Kidney epithelial cell (primary cell): ENCODE measurements at regions not wholly inside any gene's neighbourhood (a gene's known extent, or its start where the extent isn't known, plus 50 kb on each side); places are given as distances from the start of the nearest gene placed in this dataset.

ENCODE experiments used
- DNase-seq: peaks from one replicate; pipeline ENCODE4 v3.0.0-alpha.2; 2010; ENCODE audit warnings: low read depth
- H3K27me3 ChIP-seq: 2 replicates; pipeline ENCODE4 v1.6.0; 2011; ENCODE audit warnings: low read length; ENCODE audit not compliant: control insufficient read depth, insufficient read depth
- H3K36me3 ChIP-seq: 2 replicates; pipeline ENCODE4 v1.5.1; 2011; ENCODE audit warnings: low read length; ENCODE audit not compliant: control insufficient read depth, insufficient read depth
- H3K4me3 ChIP-seq: 2 replicates; pipeline ENCODE4 v1.5.1; 2011; ENCODE audit warnings: low read depth, mild to moderate bottlenecking, control low read depth, low read length
- CTCF ChIP-seq: IDR thresholded peaks from 2 replicates; pipeline ENCODE4 v1.5.1; 2011; ENCODE audit warnings: mild to moderate bottlenecking, moderate library complexity, low read length, control low read depth, inconsistent platforms; ENCODE audit not compliant: insufficient read depth, poor library complexity, severe bottlenecking

DNA sequence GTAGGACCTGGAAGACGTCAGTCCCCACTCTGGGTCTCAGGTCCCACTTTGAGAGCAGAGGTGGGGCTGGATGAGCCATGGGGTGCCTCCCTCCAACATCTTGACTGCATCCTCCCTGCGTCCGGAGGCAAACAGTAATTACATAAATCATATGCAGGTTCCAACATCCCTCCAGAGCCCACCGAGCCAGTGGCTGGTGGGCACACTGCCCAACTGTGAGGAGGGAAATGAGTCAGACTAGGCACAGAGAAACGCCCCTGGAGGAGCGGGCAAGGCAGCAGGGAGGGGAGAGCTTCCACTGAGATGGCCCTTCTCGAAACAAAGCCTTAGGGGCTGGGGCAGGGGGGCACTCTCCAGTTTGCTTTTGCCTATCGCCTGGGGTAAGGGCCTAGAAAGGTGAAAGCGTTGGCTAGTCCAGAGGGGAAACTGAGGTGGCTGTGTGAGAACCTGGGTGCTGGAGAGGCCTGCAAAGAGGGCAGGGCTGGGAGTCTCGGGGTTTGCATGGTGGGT is 168.2 kb upstream of the MYCN start:
- Histone ChIP-seq H3K4me3 (no peak overlapping the region), H3K27me3 (no peaks in the 10 kb centered on the region), H3K36me3 (no peaks in the 10 kb centered on the region)
- no peak for TF ChIP-seq CTCF
- DNase-seq: no peak

- TF ChIP-seq CTCF: no peak
- no peak overlapping the region for H3K4me3 ChIP-seq
- H3K27me3 ChIP-seq: no peaks in the 10 kb centered on the region
- DNase-seq: no peak
- H3K36me3 ChIP-seq: no peaks in the 10 kb centered on the region
Measured at GRCh38 chr2:15772681-15773080, 167.7 kb upstream of the MYCN start.

- no peak overlapping the region for H3K4me3 ChIP-seq
- no peak for DNase-seq
- no peaks in the 10 kb centered on the region for H3K27me3 ChIP-seq
- no peaks in the 10 kb centered on the region for H3K36me3 ChIP-seq
- no peak for TF ChIP-seq CTCF
Measured at GRCh38 chr2:15773204-15773603, 167.1 kb upstream of the MYCN start.

GRCh38 chr2:15773846-15774245 is 166.5 kb upstream of the MYCN start:
- H3K36me3 ChIP-seq: no peaks in the 10 kb centered on the region
- H3K27me3 ChIP-seq: no peaks in the 10 kb centered on the region
- H3K4me3 ChIP-seq: no peak overlapping the region
- TF ChIP-seq CTCF: no peak
- no peak for DNase-seq

DNA sequence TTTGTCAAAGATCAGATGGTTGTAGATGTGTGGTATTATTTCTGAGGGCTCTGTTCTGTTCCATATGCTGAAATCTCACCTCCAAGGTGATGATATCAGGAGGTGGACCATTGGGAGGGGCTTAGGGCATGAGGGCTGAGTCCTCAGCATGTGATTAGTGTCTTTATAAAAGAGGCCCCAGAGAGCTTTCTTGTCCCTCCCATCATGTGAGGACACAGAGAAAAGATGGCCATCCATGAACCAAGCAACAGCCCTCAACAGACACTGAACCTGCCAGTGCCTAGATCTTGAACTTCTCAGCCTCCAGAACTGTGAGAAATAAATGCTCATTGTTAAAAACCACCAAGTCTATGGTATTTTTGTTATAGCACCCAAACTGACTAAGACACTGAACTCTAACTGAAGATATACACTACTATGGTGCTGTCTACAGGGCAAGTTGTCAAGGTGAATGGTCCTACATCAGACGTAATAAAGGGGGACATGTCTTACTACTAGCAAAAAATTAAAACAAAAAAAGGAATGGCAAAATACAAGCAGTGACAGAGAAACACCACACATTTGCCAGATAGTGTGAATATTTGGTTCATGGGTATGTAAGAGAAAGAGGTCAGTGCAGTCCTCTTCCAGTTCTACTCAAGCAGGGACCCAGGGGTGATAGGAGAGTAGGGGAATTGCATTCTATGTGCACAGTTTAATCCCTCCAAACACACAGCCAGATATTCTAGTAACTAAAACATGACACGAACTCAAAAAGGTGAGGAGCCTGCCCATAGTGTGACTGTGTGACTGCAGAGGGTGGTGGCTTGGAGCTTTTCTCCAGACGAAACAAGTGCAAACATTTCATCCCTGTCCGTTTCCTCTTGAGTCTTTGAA is 164.4 kb upstream of the MYCN start:
- Histone ChIP-seq H3K4me3 (no peak overlapping the region), H3K27me3 (no peaks in the 10 kb centered on the region), H3K36me3 (no peaks in the 10 kb centered on the region)
- TF ChIP-seq CTCF: no peak
- DNase-seq: no peak

DNA sequence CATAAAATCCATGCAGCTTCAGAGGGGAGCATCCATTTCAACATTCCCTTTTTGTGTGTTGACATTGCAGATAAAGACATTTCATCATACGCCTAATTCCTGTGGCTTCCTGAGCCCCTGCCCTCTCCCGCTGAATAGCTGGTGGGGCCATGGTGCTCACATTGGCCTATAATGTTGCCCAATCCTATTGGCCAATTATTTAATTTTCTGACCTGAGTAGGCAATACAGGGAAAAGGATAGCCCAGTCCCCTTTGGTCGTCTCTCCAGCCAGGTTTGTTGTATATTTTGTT is 163.8 kb upstream of the MYCN start:
- no peak overlapping the region for H3K4me3 ChIP-seq
- DNase-seq: no peak
- H3K27me3 ChIP-seq: no peaks in the 10 kb centered on the region
- no peaks in the 10 kb centered on the region for H3K36me3 ChIP-seq
- TF ChIP-seq CTCF: no peak
